Esophagus muscularis mucosa (tissue), 4 donors: ENCODE measurements at regions not wholly inside any gene's neighbourhood (a gene's known extent, or its start where the extent isn't known, plus 50 kb on each side); places are given as distances from the start of the nearest gene placed in this dataset.

Experiments
- DNase-seq: peaks from one replicate; pipeline ENCODE4 v3.0.0-alpha.2; 2017; ENCODE audit errors: extremely low spot score
- H3K27ac ChIP-seq, 4 donors: fragments of 200-600 bp; sonication (generic); replicated peaks in 1 of 4; 1 replicate in 3 of 4; 2 replicates in 1 of 4; pipeline ENCODE4 v1.5.1; 2016 to 2019; ENCODE audit warnings: mild to moderate bottlenecking in 1 of 4
- H3K27me3 ChIP-seq, 4 donors: fragments of 200-600 bp; sonication (generic); one replicate each; pipeline versions ENCODE4 v1.5.1 to v1.6.0; 2016 to 2019
- H3K36me3 ChIP-seq, 4 donors: fragments of 200-600 bp; sonication (generic); one replicate each; pipeline ENCODE4 v1.5.1; 2016 to 2019
- H3K4me1 ChIP-seq, 4 donors: fragments of 200-600 bp; sonication (generic); one replicate each; pipeline ENCODE4 v1.5.1; 2016 to 2019
- H3K4me3 ChIP-seq, 4 donors: fragments of 200-600 bp; sonication (generic); 1 replicate in 2 of 4; 2 replicates in 2 of 4; pipeline ENCODE4 v1.5.1; 2016 to 2019; ENCODE audit warnings: mild to moderate bottlenecking in 4 of 4, moderate library complexity in 1 of 4
- H3K9me3 ChIP-seq, 4 donors: fragments of 200-600 bp; sonication (generic); 1 replicate in 3 of 4; 2 replicates in 1 of 4; pipeline ENCODE4 v1.5.1; 2016 to 2019
- EP300 ChIP-seq: sonication (generic); formaldehyde crosslinking; IDR thresholded peaks from one replicate; pipeline ENCODE4 v1.6.1; 2017; ENCODE audit warnings: antibody characterized with exemption
- POLR2A ChIP-seq: fragments of 450-650 bp; IDR thresholded peaks from one replicate; pipeline ENCODE4 v1.6.1; 2017; ENCODE audit warnings: antibody characterized with exemption, moderate library complexity, mild to moderate bottlenecking, low read depth
- POLR2AphosphoS5 ChIP-seq, 2 donors: sonication (generic); formaldehyde crosslinking; IDR thresholded peaks; one replicate each; pipeline ENCODE4 v1.6.1; 2017; ENCODE audit warnings: antibody characterized with exemption in 2 of 2
- WGBS: methylation state at CpG from one replicate; pipeline ENCODE4 v1.1.5; 2018; 5-methylcytosine and 5-hydroxymethylcytosine counted together
- intact Hi-C: fragments of 100-400 bp; cut with DNase I; formaldehyde crosslinking; loops from one replicate; pipeline ENCODE4 v1.15.1; 2023
- TF ChIP-seq, protein P1 (sequence below), 3 experiments: fragments of 200-600 bp in 2 of 3; fragments of 450-650 bp in 1 of 3; sonication (generic) in 2 of 3; IDR thresholded peaks; one replicate each; pipeline ENCODE4 v1.5.1; 2017 to 2019; ENCODE audit warnings: antibody characterized with exemption in 3 of 3, mild to moderate bottlenecking in 2 of 3, moderate library complexity in 1 of 3

DNA sequence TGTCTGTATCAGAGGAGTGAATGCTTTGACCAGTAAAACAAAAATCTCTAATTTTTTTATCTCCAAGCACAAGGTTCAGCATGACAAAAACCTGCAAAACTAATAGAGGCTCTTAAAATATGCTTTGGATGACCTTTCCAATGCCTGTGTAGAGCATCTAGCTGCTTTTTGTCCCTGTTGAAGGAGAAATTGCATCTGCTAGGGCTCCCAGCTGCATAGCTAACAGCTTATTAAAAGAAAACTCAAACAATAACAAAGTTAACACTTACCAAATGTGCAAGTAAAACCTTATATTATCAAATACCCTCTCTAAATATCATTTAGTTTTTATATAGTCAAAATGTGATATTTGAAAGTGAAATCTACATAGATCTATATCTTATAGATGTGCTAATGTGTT is 378.6 kb downstream of the CD109 start:
- TF ChIP-seq EP300 (no peak), POLR2AphosphoS5 (IDR thresholded peaks at IDR 0.05) (no peak), POLR2A (no peak)
- TF ChIP-seq, protein P1, sequence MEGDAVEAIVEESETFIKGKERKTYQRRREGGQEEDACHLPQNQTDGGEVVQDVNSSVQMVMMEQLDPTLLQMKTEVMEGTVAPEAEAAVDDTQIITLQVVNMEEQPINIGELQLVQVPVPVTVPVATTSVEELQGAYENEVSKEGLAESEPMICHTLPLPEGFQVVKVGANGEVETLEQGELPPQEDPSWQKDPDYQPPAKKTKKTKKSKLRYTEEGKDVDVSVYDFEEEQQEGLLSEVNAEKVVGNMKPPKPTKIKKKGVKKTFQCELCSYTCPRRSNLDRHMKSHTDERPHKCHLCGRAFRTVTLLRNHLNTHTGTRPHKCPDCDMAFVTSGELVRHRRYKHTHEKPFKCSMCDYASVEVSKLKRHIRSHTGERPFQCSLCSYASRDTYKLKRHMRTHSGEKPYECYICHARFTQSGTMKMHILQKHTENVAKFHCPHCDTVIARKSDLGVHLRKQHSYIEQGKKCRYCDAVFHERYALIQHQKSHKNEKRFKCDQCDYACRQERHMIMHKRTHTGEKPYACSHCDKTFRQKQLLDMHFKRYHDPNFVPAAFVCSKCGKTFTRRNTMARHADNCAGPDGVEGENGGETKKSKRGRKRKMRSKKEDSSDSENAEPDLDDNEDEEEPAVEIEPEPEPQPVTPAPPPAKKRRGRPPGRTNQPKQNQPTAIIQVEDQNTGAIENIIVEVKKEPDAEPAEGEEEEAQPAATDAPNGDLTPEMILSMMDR (IDR thresholded peaks at IDR 0.05) = no peak
- H3K36me3 ChIP-seq = no peaks in the 10 kb centered on the region
- H3K27me3 ChIP-seq = no peaks in the 10 kb centered on the region
- DNase-seq = no peak
- H3K4me3 ChIP-seq = no peak overlapping the region
- no peak overlapping the region for H3K27ac ChIP-seq
- peaks cover 0 to 9% (median 3%) of the 10 kb centered on the region in 4 donors for H3K4me1 ChIP-seq
- no peaks in the 10 kb centered on the region for H3K9me3 ChIP-seq
- intact Hi-C loops = no loop called here

DNA sequence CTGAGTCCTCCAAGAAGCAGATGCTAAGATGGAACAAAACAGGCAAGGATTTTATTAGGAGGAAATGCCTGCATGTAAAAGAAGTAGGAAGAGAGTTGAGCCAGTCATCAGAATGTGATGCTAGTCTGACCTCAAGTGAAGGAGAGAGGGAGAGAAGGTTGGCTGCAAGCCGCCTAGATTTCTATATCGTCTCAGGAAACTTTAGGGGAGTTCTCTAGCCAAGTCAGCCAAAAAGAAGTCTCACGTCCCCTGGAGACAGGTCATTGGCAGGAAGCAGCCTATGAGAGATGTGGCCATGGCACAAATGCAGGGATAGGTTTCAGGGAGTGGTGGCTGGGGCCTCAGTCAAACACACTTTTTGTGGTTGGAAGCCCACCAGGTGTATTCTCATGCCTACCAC is 378.0 kb downstream of the CD109 start:
- intact Hi-C loops = no loop called here
- peaks cover 0 to 9% (median 3%) of the 10 kb centered on the region in 4 donors for H3K4me1 ChIP-seq
- H3K4me3 ChIP-seq = no peak overlapping the region
- no peaks in the 10 kb centered on the region for H3K27me3 ChIP-seq
- H3K9me3 ChIP-seq = no peaks in the 10 kb centered on the region
- H3K36me3 ChIP-seq = no peaks in the 10 kb centered on the region
- 54% methylated on average over 3 of the region's 3 CpGs for WGBS
- no peak overlapping the region for H3K27ac ChIP-seq
- DNase-seq = no peak
- TF ChIP-seq EP300 = no peak
- TF ChIP-seq, protein P1 (IDR thresholded peaks at IDR 0.05) = no peak
- TF ChIP-seq POLR2A = no peak
- TF ChIP-seq POLR2AphosphoS5 (IDR thresholded peaks at IDR 0.05) = no peak

DNA sequence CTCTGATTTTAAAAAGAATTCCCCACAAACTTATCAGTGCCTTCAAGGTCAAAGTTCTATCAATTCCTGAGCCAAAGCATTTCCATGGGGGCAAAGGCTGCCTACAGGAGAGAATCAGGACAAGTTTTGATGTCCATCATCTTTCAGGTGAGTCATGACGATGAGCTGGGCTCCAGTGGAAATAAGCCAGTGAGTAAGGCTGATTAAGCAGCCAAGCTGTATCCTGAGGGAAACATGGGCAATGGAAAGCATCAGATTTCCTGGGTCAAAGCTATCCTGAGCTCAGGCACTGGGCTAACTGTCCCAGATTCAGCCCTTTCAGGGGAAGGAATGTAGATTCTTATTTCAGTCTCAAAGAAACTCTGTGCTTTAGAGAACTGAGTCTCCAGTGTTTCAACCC is 377.4 kb downstream of the CD109 start:
- intact Hi-C loops = no loop called here
- Histone ChIP-seq H3K9me3 (no peaks in the 10 kb centered on the region), H3K27ac (no peak overlapping the region), H3K36me3 (no peaks in the 10 kb centered on the region), H3K27me3 (no peaks in the 10 kb centered on the region), H3K4me1 (peaks cover 0 to 9% (median 3%) of the 10 kb centered on the region in 4 donors), H3K4me3 (no peak overlapping the region)
- no peak for TF ChIP-seq EP300
- no peak for TF ChIP-seq POLR2AphosphoS5 (IDR thresholded peaks at IDR 0.05)
- TF ChIP-seq, protein P1 (IDR thresholded peaks at IDR 0.05) = no peak
- TF ChIP-seq POLR2A = no peak
- 71% methylated on average over 1 of the region's 1 CpG for WGBS
- DNase-seq = no peak

DNA sequence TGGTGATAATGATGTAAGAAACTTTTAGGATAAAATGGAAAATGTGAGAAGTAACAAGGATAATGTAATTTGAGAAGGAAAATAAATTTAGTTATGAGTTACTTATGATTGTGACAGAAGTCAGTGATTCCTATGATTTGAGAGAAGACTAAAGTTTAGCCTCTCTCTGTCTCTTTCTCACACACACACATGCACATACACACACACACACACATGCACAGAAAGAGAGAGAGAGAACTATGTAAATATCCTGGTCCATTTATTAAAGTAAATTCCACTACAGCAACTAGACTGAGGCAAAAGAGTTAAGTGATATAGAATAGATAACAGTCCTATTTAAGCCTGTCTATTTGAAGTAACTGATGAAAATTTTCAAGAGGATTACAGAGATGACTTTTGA is 375.2 kb downstream of the CD109 start:
- Histone ChIP-seq H3K9me3 (no peaks in the 10 kb centered on the region), H3K27me3 (no peaks in the 10 kb centered on the region), H3K4me3 (no peak overlapping the region), H3K36me3 (no peaks in the 10 kb centered on the region), H3K4me1 (peaks cover 0 to 9% (median 3%) of the 10 kb centered on the region in 4 donors), H3K27ac (no peak overlapping the region)
- DNase-seq = no peak
- intact Hi-C loops = no loop called here
- TF ChIP-seq EP300 (no peak), POLR2AphosphoS5 (IDR thresholded peaks at IDR 0.05) (no peak), POLR2A (no peak)
- TF ChIP-seq, protein P1 (IDR thresholded peaks at IDR 0.05) = no peak

DNA sequence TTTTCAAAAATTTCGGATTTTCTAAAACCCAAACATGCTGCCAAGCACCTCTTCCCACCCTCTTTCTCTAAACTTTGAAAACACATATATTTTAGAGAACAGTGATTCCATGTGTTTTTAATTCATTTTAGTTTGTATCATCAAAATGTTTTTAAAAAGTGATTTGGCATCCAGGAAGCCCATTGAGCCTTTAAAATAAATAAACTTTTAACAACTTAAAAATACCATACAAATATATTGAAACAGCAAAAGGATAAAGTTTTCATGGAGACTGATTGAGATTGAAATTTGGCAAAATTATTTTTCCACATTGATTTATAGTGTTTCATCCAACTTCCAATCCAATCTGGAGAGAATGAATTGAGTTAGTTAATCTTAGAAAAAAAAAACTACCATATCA is 374.7 kb downstream of the CD109 start:
- intact Hi-C loops = no loop called here
- WGBS = 74% methylated on average over 1 of the region's 1 CpG

More for the DNA sequence above, 374.7 kb downstream of the CD109 start:
- Histone ChIP-seq H3K27ac (no peak overlapping the region), H3K4me1 (peaks cover 0 to 5% (median 2%) of the 10 kb centered on the region in 4 donors), H3K36me3 (no peaks in the 10 kb centered on the region), H3K4me3 (no peak overlapping the region), H3K27me3 (no peaks in the 10 kb centered on the region), H3K9me3 (no peaks in the 10 kb centered on the region)
- TF ChIP-seq POLR2AphosphoS5 (IDR thresholded peaks at IDR 0.05) (no peak), EP300 (no peak), POLR2A (no peak)
- TF ChIP-seq, protein P1 (IDR thresholded peaks at IDR 0.05) = no peak
- DNase-seq = no peak
